ENCODE measurements at regions not wholly inside any gene's neighbourhood (a gene's known extent, or its start where the extent isn't known, plus 50 kb on each side); places are given as distances from the start of the nearest gene placed in this dataset.
"Not testable (repeated sequence)": the region's sequence is repeated elsewhere in the genome, so short reads cannot be mapped to it uniquely, and the experiment has no call there.

DNA sequence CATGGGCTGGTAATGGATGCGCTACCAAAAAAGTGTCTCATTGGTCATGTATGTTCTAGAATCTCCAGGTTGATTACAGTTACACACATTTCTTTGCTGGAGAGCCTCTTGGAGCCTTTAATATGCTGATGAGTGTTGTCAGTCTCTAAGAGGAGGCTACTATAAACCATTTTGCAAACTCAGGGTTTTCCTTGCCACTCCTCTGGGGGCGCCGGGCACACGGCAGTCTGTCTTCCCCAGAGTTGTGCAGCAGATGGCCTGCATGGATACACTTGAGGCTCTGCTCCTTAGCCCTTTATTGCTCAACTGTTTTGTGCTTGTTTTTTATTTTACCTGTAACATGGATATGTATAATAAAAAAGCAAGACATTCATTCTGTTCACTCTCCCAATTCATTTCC, 196.5 kb downstream of the ACTR3B start:
- no peak for DNase-seq

DNA sequence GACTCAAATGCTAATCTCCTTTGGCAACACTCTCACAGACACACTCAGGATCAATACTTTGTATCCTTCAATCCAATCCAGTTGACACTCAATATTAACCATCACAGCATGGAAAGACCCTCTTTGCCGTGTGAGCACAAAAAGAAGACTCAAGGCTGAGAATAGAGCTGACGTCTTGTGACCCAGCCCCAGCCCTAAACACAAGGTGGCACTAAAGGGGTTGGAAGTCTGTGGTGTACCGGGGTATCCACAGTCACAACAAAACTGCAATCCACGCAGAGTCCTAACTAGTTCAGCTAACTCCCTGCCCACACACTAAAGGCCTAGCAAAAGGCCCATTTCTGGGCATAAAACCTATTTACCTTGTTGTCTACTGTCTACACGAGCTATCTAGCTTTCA, 200.1 kb downstream of the ACTR3B start:
- DNase-seq = peak; percentile 1

DNA sequence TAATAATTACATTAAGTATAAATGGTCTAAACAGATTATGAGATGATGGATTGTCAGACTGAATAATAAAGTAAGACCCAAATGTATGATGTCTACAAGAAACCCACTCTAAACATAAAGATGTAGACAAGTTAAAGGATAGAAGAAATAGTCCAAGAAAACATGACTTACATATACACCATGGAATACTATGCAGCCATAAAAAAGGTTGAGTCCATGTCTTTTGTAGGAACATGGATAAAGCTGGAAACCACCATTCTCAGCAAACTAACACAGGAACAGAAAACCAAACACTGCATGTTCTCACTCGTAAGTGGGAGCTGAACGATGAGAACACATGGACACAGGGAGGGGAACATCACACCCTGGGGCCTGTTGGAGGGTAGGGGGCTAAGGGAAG, 202.2 kb downstream of the ACTR3B start:
- not testable (repeated sequence) for DNase-seq

DNA sequence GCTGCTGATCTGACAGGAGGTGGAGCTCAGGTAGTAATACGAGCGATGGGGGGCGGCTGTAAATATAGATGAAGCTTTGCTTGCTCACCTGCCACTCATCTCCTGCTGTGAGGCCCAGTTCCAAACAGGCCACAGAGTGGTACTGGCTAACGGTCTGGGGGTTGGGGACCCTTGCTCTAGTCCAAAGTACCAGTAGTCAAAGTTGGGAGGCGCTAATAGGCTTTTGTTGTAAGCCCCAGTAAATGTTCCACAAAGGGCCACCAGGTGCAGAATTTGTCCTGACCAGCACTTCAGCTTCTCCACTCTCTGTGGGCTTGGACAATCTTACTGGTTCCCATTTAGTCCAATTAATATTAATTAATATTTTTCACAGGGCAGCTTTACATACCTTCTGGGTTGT, 206.6 kb downstream of the ACTR3B start:
- no peak for DNase-seq

DNA sequence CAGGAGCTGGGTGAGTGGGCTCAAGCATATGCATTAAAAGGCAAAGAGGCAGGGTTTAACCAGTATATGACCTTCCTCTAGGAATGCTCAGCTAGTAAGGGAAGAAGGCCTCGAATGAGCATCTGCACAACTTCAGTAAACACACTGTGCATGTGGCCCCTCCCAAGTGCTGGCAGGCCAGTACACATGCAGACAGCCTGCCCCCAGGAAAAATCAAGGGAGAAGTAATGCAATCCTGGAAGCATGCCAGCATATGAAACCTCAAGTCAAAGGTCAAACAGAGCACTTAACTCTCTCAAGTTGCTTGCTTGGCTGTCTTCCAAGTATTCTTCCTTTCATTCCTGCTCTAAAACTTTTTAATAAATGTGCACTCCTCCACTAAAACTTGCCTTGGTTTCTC, 208.4 kb downstream of the ACTR3B start:
- no peak for DNase-seq

DNA sequence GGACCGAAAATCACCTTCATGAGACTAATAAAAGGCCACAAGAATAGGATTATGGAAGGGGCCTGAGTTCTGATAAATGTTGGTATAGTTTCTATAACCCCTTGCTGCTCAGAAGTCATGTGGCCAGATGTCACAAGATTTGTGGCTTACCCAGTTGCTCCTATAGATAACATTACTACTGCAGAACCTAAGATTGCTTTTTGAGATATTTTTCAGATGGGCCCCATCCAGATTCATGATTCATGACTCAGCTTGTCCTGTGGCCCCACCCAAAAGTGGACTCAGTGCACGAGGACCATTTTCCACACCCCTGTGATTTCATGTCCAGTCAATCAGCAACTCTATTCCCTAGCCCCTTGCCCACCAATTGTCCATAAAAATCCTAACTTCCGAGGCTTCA, 209.0 kb downstream of the ACTR3B start:
- DNase-seq = no peak

DNA sequence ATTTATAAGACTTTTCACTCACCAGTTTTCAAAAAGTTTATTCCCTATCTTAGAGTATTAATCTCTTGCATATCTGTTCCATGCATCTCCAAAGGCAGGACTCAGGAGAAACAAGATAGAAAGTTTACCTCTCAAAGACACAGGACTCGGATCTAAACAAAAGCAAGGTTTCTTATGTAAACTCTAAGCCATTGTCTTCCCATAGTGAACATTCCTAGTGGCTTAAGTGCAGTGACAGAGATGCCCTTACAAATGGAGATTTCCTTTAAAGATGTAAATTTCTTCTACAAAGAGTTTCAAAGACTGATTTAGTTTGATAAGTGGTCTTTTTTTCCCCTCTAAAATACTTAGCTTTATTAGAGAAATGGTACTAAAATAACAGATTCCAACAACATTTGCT, 209.8 kb downstream of the ACTR3B start:
- no peak for DNase-seq

DNA sequence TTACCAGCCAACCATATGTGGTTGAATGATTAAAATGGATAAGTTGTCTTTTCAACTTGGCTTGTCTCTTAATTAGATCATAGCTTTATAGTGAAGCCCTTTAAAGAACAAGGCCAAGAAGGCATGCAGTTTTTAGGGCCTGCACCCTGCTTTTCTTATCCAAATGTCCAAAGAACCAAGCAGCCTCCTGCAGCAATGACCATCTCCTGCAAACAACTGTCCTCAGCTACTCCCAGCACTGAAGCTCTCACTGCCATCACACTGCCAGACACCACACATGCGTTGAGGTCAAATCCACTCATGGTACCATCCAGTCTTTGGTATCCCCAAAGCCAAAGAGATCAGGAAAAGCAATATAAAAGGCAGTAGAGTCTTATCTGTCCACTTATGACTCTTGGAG, 210.3 kb downstream of the ACTR3B start:
- DNase-seq = no peak

DNA sequence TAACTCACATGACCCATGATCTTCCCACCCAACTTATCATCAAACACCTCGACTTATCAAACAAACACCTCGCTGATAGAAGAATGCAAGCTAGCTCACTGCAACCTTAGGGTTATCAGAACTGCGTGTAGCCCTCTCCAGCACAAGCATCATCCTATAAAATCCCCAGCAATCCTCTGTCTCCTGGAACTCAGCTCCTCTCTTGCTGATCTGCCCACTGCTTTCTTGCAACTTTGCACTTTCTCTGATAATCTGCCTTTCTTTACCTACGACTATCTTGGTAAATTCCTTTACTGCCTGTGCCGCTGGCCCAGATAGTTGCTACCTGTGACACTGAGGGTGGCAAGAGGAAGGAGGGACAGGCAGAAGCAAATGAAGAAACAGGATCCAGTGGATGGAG, 210.9 kb downstream of the ACTR3B start:
- DNase-seq = no peak

DNA sequence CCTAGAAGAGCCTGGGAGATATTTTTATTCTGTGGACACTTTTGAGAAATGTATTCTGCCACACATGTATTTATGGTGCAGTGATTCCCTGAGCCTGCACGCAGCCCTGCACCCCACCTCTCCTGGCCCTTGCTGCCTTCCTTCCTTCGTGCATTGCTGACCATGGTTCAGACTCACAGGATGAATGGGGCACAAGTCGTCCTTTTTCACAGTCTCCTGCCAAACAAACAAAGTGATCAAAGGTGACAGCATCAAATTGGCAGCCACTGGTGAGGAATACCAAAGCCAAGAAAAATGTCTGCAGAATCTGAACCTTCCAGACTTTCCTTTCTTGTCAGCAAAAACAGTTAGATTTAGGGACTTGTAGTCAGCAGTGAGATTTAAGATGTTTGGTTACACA, 215.0 kb downstream of the ACTR3B start:
- DNase-seq = no peak

DNA sequence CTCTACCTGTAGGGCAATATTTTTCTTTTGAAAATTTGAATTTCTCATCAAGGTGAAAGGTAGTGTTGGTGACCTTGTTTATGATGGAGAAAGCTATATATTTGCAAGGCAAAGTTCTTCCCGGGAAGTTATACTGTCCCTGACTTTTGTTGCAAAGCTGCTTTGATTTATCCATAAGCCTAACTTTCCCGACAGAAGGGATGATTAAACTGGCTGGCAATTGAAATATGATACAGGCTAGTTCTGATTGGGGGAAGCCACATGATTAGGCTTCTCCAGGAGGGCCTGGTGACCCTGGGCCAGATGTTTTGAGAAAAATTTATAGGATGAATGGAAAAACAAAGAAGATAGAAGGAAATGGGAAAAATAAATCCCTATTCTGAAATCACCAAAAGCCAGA, 215.5 kb downstream of the ACTR3B start:
- DNase-seq = no peak

DNA sequence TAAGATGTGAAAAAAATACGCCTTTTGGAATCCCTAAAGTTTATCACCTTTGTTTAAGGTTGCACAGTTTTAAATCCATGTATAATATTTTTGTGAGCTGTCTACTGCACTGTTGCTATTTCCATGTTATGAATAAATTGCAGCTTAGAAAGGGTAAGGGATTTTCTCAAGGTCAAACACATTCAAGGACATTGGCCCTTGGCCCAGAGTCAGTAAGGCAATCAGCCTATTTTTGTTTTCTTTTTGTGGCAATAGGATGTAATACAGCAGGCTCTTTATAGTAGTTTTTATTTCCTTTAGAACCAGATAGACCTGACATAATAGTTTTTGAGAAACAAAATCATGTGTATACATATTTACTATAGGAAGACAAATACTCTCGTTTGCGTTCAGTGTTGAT, 219.8 kb downstream of the ACTR3B start:
- DNase-seq = no peak

DNA sequence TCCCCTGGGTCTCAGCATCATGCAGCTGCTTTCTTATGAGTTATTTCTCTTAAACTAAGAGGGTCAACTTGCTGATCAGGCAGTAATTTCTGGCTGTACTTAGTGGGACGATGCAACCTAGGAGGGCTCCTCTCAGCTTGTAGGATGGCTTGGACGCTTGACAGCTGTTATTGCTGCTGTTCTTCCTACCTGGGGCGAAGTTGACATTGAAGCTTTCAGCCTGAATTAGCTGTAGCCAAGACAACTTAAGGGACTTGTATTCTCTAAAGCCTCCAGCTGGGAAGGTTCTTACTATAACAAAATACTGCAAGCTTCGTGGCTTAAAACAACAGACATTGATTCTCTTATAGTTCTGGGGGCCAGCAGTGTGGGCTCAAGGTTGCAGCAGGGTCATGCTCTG, 224.9 kb downstream of the ACTR3B start:
- no peak for DNase-seq

DNA sequence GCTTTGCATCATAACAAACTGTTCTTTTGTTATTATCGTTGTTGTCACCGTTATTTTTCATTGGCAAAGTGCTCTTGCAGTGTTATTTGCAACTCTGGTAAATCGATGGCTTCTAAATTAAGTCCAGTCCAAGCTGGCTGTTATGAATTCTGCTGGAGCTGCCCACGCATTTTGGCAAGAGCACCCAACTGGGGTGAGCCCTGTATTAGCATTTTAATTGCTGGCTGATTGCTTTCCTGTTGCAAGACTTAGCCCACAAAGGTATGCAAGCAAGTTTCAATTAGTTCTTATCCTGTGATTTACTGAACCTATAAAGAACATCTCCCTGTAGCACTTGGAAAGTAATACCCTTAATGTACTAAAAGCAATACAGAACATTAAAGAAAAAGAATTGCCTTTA, 226.8 kb downstream of the ACTR3B start:
- DNase-seq = no peak

DNA sequence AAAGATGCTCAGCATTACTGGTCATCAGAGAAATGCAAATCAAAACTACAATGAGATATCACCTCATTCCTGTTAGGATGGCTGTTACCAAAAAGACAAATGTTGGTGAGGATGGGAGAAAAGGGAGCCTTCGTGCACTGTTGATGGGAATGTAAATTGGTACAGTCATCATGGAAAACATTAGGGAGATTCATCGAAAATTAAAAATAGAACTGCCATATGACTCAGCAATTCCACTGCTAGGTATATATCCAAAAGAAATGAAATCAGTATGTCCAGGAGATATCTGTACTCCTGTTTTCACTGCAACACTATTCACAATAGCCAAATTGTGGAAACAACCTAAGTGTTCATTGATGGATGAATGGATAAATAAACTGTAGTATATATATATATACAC, 228.1 kb downstream of the ACTR3B start:
- DNase-seq = no peak

DNA sequence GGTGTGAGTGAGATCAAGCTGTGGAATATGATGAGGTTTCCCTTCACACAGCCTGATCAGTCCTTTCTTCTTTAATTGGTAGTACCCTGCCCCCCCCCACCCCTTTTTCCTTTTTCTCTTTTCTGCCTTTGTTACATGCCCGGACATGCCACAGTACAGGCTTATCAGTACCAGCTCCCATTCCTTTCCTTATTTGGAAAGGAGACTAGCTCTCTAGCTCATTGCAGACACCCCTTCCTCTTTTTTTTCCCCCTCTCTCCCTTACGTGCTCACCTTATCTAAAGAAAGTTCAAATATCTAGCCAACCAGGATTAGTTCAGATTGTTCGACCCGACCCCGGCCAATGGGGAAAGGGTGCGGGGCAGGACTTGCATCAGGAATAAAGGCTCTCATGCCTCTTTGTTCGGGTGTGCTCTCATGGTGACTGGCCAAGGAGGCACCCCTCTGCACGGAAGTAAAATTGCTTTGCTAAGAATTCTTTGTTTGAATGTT, 230.4 kb downstream of the ACTR3B start:
- no peak for DNase-seq

DNA sequence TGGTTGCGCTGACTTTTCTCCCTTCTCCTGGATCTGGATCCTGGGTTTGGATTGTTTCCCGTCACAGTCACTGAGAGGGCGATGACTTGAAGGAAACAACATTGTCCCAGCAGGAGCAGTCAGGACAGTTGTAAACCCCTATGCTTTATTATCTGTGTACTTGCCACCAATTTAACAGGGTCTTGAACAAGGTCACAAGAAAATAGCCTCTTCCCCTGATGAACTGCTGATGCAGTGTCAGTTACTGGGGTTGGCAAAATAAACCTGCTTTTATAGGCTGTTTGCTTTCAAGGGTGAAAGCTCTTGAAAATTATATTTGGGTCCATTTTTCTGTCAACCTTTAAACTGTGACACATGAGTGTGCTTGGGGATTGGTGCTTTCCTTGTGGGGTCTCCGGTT, 238.9 kb downstream of the ACTR3B start:
- no peak for DNase-seq

DNA sequence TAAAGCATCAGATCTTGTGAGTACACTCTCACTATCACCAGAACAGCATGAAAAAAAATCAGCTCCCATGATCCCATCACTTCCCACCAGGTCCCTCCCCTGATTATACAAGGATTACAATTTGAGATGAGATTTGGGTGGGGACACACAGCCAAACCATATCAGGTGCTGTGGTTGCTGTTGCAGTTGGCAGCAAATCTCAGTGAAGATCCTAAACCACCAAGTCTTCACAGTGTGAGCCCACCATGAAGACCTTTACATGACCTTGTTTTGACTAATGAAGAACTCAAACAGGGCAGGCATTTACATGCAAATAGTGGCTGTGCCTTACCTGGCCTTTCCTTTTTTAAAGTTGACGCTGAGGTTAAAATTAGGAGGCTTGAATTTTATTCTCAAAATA, 242.6 kb downstream of the ACTR3B start:
- DNase-seq = no peak

DNA sequence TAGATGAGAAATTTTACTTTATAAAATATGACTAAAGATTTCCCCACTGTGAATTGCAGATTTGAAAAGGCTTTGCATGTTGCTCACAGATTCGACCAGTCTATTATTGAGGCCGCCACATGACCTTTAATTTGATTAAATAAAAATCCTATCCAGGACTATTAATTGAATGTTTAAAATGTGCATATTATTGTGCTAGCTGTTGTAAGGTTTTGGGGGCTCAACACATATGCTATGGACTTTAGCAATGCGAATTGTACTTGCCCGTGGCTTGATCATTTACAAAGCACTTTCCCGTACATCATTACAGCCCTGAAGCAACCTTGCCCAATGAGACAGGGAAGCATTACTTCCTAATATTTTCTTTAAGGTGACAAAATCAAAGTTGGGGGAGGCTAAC, 243.0 kb downstream of the ACTR3B start:
- no peak for DNase-seq

DNA sequence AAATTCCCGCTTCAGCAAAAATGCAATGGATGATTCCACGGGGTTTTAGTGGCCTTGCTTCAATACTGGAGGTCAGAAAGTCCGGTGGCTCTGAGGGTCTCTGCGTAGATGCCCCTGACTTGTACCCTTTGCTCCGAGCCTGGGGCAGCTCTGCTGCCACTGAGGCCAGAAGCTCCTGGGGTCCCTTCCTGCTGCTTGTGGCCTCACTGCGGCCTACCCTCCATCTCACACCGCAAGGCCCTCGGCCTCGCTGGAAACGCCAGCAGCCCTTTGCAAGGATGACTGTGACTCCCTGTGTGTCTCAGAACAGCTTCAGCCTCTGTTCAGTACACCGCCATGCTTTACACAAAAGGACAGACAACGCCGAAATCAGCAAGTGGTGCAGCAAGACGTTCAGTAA, 244.8 kb downstream of the ACTR3B start:
- DNase-seq = no peak

DNA sequence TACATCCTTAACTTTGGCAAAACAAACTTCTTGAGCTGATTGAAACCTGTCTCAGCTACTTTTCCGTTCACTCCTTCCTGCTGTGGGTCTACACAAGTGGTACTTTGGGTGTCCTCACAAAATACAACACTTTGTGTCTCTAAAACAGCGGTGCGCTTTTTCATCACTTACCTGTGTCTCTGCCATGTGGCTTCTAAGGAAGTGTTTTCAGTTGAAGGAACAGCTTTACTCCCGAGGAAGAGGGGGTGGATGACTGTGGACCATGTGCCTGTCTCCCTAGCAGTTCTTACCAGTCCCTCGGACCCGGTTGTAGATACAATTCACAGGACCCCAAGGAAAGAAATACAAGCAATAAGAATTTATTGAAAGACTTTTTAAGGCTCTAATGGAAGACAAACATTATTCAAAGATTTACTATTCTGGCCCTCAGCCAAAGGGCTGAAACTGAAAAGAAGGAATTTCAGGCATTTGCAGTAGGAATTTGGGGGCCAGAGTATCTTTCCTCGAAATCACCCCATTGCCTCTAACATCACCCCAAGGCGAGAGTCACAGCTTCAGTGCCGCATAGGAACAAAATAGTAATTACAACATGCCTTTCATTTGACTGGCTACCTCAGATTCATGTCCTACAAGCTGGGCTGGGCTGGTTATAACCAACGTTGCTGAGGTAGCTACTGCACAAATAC, 246.3 kb downstream of the ACTR3B start:
- no peak for DNase-seq

DNA sequence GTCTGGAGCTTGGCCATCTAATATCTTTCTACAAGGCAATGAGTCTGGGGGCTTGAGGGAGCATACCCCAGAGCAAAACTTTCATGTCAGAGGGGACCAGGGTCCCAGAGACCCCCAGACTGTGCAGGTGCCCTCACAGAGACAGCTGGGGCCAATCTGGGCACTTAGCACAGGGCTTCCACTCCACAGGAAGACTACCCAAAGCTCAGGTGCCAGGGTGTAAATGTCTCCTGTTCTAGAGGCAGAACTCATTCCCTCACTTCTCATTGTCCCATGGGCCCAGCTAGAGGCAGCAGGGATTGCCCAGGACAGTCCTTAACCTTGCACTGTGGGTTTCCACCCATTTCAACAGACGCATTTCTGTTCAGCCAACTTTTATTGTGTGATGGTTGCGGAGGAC, 246.9 kb downstream of the ACTR3B start:
- no peak for DNase-seq

DNA sequence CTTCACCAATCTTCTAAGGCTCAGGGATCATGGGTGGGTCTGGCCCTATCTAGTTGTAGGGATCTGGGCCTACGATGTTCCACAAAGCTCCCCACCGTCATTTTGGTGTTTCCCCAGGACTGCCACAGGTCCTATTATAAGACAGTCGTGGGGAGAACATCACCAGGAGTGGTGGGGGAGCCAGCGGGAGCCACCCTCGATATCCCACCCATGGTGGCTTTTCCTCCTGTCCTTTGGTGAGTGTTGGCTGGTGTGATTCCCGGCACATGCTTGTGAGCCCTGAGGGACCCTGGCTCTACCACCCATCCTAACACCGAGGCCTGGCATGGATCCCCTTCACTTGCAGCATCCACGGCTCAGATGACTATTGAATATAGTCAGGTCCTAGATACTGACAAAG, 247.4 kb downstream of the ACTR3B start:
- DNase-seq = no peak

DNA sequence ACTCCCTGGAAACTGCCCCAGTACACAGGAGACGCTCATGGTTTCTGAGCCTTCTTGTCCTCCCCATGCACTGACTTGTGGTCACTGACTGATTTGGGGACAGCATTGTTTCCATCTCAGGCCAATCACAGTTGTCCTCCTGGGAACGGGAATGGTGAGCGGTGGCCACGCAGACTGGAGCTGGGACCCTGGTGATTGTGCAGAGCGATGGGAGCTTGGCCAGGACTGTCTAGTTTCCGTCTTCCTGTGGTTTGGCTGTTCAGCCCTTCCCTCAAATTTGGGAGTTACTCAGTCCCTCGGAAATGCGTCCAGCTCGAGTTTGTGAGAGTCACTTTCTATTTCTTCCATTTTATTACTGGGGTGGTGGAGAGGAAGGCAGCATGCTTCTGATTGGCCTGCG, 250.9 kb downstream of the ACTR3B start:
- DNase-seq = no peak

DNA sequence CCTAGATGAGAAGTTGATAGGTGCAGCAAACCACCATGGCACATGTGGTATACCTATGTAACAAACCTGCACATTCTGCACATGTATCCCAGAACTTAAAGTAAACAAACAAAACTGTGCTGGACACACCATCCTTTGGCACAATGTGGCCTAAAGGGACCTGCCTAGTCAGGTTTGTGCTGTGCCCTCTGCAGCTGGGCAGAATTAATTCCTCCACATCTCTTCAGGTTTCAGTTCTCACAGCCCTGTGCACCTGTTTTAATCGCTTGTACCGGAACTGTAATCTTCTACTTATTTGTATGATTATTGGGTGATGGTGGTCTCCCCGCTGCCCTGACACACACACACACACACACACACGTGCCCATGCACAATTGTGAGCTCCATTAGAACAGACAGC, 252.7 kb downstream of the ACTR3B start:
- DNase-seq = no peak

DNA sequence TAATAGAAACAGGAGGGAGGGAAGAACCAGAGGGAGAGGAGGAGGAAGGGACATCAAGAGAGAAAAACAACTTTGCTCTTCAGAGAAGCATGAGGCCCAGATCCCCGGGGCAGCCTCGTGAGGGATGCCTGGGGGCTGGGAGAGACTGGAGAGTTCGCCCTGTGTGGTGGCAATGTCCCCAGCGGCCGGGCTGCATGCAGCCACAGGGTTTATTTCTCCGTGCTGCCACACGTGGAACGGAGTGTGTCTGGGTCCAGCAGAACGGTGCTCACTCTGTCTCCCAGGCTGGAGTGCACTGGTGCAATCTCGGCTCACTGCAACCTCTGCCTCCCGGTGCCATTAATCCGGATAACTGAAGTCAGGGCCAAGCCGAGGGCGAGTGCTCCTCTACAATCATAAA, 257.7 kb downstream of the ACTR3B start:
- DNase-seq = no peak

Measured in activated CD4-positive, alpha-beta T cell treated with anti-CD3 and anti-CD28 coated beads, Interleukin-2, amount 50 U/mL, for 16 hours (primary cell).